ENCODE measurements at regions not wholly inside any gene's neighbourhood (a gene's known extent, or its start where the extent isn't known, plus 50 kb on each side); places are given as distances from the start of the nearest gene placed in this dataset.

DNA sequence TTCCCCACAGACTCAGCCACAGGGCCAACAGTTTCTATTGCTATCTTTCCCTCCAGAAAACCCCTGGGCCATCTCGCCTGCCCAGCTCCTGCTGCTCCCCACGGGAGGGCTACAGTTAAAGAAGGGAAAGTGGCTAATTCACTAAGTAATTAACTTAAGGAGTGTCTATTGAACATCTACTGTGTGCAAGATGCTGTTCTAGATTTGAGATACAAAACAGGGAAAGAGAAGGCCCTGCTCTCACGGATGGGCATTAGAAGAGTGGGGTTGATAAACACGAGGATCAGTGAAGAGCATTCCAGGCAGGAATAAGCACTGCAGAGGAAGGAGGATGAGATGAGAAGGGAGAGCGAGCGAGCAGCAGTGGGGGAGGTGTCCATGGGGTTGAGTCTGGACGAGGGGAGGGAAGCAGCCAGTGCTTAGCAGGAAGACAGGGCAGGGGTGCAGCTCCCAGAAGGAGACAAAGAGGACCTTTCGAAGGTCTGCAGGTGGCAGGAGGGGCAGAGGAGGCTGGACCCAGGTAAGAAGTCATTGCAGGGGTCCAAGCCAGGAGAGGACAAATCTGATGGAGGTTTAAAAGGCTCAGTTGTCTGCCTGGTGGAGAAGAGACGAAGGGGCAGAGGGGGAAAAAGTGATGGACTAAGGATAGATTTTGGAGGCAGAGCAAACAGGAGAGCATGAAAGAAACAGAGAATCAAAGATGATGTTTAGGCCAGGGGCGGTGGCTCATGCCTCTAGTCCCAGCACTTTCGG is 64.7 kb downstream of the KLF15 start:
- Histone ChIP-seq H3K9me3 (ENCODE audit: low read length) (no peaks in the 10 kb centered on the region), H3K27ac (ENCODE audit: low read length) (no peak overlapping the region), H3K4me2 (ENCODE audit: low read length) (no peak overlapping the region), H3F3A (ENCODE audit: insufficient read depth, low read length, poor library complexity, severe bottlenecking) (no peaks in the 10 kb centered on the region), H3K27me3 (ENCODE audit: insufficient read depth, low read depth, low read length) (peaks cover 11% of the 10 kb centered on the region), H3K4me3 (ENCODE audit: low read length) (no peak overlapping the region), H3K36me3 (ENCODE audit: insufficient read depth, low read length) (no peaks in the 10 kb centered on the region), H4K20me1 (ENCODE audit: insufficient read depth) (no peaks in the 10 kb centered on the region), H3K79me2 (replicated peaks; ENCODE audit: insufficient read depth, low read length) (no peaks in the 10 kb centered on the region), H3K9ac (ENCODE audit: low read length) (no peak overlapping the region), H3K9me2 (ENCODE audit: insufficient read depth, low read length) (no peaks in the 10 kb centered on the region), H2AFZ (ENCODE audit: low read depth, low read length) (no peak overlapping the region)
- TF ChIP-seq EP300 (conservative IDR thresholded peaks at IDR 0.05; ENCODE audit: poor library complexity, severe bottlenecking), result no peak
- no peak for TF ChIP-seq SMC3 (conservative IDR thresholded peaks at IDR 0.05; ENCODE audit: poor library complexity)
- no peak for TF ChIP-seq POLR2AphosphoS5 (IDR thresholded peaks at IDR 0.05)
- TF ChIP-seq EZH2 (IDR thresholded peaks at IDR 0.05; ENCODE audit: borderline replicate concordance, insufficient read depth, low read length, poor library complexity, severe bottlenecking), result no peak
- no peak for TF ChIP-seq MXI1 (conservative IDR thresholded peaks at IDR 0.05; ENCODE audit: poor library complexity, severe bottlenecking)
- TF ChIP-seq, protein P1, sequence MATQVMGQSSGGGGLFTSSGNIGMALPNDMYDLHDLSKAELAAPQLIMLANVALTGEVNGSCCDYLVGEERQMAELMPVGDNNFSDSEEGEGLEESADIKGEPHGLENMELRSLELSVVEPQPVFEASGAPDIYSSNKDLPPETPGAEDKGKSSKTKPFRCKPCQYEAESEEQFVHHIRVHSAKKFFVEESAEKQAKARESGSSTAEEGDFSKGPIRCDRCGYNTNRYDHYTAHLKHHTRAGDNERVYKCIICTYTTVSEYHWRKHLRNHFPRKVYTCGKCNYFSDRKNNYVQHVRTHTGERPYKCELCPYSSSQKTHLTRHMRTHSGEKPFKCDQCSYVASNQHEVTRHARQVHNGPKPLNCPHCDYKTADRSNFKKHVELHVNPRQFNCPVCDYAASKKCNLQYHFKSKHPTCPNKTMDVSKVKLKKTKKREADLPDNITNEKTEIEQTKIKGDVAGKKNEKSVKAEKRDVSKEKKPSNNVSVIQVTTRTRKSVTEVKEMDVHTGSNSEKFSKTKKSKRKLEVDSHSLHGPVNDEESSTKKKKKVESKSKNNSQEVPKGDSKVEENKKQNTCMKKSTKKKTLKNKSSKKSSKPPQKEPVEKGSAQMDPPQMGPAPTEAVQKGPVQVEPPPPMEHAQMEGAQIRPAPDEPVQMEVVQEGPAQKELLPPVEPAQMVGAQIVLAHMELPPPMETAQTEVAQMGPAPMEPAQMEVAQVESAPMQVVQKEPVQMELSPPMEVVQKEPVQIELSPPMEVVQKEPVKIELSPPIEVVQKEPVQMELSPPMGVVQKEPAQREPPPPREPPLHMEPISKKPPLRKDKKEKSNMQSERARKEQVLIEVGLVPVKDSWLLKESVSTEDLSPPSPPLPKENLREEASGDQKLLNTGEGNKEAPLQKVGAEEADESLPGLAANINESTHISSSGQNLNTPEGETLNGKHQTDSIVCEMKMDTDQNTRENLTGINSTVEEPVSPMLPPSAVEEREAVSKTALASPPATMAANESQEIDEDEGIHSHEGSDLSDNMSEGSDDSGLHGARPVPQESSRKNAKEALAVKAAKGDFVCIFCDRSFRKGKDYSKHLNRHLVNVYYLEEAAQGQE (IDR thresholded peaks at IDR 0.05; ENCODE audit: borderline replicate concordance), result no peak
- no peak for TF ChIP-seq RAD21 (conservative IDR thresholded peaks at IDR 0.05)
- TF ChIP-seq, protein P2, sequence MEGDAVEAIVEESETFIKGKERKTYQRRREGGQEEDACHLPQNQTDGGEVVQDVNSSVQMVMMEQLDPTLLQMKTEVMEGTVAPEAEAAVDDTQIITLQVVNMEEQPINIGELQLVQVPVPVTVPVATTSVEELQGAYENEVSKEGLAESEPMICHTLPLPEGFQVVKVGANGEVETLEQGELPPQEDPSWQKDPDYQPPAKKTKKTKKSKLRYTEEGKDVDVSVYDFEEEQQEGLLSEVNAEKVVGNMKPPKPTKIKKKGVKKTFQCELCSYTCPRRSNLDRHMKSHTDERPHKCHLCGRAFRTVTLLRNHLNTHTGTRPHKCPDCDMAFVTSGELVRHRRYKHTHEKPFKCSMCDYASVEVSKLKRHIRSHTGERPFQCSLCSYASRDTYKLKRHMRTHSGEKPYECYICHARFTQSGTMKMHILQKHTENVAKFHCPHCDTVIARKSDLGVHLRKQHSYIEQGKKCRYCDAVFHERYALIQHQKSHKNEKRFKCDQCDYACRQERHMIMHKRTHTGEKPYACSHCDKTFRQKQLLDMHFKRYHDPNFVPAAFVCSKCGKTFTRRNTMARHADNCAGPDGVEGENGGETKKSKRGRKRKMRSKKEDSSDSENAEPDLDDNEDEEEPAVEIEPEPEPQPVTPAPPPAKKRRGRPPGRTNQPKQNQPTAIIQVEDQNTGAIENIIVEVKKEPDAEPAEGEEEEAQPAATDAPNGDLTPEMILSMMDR (IDR thresholded peaks at IDR 0.05; ENCODE audit: poor library complexity, severe bottlenecking), result no peak
- TF ChIP-seq TAF1 (IDR thresholded peaks at IDR 0.05; ENCODE audit: low read depth), result no peak

DNA sequence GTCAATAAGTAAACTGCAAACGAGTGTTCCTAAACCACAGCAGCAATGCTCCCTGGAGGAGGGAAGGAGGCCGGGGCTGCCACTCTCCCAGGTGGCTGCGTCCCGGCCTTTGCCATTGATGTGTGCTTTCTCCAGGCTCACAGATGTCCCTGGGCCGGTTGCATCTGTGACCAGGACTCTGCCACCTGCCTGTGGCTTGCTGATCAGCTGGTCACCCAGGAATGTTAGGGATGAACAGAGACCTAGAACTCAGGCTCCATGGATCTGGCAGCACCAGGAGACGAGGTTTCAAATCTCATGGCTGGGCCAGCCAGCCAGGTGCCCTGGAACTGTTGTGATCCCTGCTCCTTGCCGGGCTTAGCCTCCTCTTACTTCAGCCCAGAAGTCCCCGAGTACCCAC is 65.7 kb downstream of the KLF15 start:
- no peaks in the 10 kb centered on the region for H3F3A ChIP-seq (ENCODE audit: insufficient read depth, low read length, poor library complexity, severe bottlenecking)
- H2AFZ ChIP-seq (ENCODE audit: low read depth, low read length), result no peak overlapping the region
- no peaks in the 10 kb centered on the region for H3K9me3 ChIP-seq (ENCODE audit: low read length)
- no peak overlapping the region for H3K4me3 ChIP-seq (ENCODE audit: low read length)
- no peaks in the 10 kb centered on the region for H4K20me1 ChIP-seq (ENCODE audit: insufficient read depth)
- no peaks in the 10 kb centered on the region for H3K9me2 ChIP-seq (ENCODE audit: insufficient read depth, low read length)
- TF ChIP-seq MXI1 (conservative IDR thresholded peaks at IDR 0.05; ENCODE audit: poor library complexity, severe bottlenecking), result no peak
- TF ChIP-seq EZH2 (IDR thresholded peaks at IDR 0.05; ENCODE audit: borderline replicate concordance, insufficient read depth, low read length, poor library complexity, severe bottlenecking), result no peak
- TF ChIP-seq TAF1 (IDR thresholded peaks at IDR 0.05; ENCODE audit: low read depth), result no peak
- H3K79me2 ChIP-seq (replicated peaks; ENCODE audit: insufficient read depth, low read length), result no peaks in the 10 kb centered on the region
- no peaks in the 10 kb centered on the region for H3K36me3 ChIP-seq (ENCODE audit: insufficient read depth, low read length)
- no peak overlapping the region for H3K4me2 ChIP-seq (ENCODE audit: low read length)
- H3K27ac ChIP-seq (ENCODE audit: low read length), result no peak overlapping the region
- H3K9ac ChIP-seq (ENCODE audit: low read length), result no peak overlapping the region
- H3K27me3 ChIP-seq (ENCODE audit: insufficient read depth, low read depth, low read length), result peaks cover 11% of the 10 kb centered on the region
